ENCODE measurements at regions not wholly inside any gene's neighbourhood (a gene's known extent, or its start where the extent isn't known, plus 50 kb on each side); places are given as distances from the start of the nearest gene placed in this dataset.

DNA sequence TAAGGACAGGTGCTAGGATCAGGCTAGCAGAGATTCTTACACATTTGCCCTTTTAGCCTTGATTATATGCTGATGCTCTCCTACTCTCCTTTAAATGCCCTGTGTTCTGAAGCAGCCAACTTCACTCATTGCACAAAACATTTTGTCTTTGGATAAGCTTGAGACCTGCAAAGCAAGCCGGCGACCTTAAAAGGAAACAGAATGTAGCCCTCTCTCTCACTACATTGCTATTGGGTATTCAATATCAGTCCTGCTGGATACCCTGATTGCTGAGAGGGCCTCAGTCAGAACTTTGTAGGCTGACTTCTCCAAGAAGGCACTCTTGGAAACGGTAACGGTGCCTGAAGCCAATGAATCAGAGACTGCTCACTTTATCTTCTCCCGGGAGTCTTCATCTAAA is 528.9 kb downstream of the DTWD2 start:
- no peak overlapping the region for H3K27ac ChIP-seq (ENCODE audit: low read length)
- no peak overlapping the region for H2AFZ ChIP-seq (ENCODE audit: low read depth, low read length)
- no peak overlapping the region for H3K4me2 ChIP-seq (ENCODE audit: low read length)
- no peaks in the 10 kb centered on the region for H3F3A ChIP-seq (ENCODE audit: insufficient read depth, low read length, poor library complexity, severe bottlenecking)
- TF ChIP-seq POLR2AphosphoS5 (IDR thresholded peaks at IDR 0.05), result no peak
- no peak for TF ChIP-seq SMC3 (conservative IDR thresholded peaks at IDR 0.05; ENCODE audit: poor library complexity)
- TF ChIP-seq TAF1 (IDR thresholded peaks at IDR 0.05; ENCODE audit: low read depth), result no peak
- no peak for TF ChIP-seq RAD21 (conservative IDR thresholded peaks at IDR 0.05)
- TF ChIP-seq CTCF (IDR thresholded peaks at IDR 0.05; ENCODE audit: poor library complexity, severe bottlenecking), result no peak
- TF ChIP-seq MXI1 (conservative IDR thresholded peaks at IDR 0.05; ENCODE audit: poor library complexity, severe bottlenecking), result no peak
- TF ChIP-seq, protein P1, sequence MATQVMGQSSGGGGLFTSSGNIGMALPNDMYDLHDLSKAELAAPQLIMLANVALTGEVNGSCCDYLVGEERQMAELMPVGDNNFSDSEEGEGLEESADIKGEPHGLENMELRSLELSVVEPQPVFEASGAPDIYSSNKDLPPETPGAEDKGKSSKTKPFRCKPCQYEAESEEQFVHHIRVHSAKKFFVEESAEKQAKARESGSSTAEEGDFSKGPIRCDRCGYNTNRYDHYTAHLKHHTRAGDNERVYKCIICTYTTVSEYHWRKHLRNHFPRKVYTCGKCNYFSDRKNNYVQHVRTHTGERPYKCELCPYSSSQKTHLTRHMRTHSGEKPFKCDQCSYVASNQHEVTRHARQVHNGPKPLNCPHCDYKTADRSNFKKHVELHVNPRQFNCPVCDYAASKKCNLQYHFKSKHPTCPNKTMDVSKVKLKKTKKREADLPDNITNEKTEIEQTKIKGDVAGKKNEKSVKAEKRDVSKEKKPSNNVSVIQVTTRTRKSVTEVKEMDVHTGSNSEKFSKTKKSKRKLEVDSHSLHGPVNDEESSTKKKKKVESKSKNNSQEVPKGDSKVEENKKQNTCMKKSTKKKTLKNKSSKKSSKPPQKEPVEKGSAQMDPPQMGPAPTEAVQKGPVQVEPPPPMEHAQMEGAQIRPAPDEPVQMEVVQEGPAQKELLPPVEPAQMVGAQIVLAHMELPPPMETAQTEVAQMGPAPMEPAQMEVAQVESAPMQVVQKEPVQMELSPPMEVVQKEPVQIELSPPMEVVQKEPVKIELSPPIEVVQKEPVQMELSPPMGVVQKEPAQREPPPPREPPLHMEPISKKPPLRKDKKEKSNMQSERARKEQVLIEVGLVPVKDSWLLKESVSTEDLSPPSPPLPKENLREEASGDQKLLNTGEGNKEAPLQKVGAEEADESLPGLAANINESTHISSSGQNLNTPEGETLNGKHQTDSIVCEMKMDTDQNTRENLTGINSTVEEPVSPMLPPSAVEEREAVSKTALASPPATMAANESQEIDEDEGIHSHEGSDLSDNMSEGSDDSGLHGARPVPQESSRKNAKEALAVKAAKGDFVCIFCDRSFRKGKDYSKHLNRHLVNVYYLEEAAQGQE (IDR thresholded peaks at IDR 0.05; ENCODE audit: borderline replicate concordance), result no peak
- no peak for TF ChIP-seq EZH2 (IDR thresholded peaks at IDR 0.05; ENCODE audit: borderline replicate concordance, insufficient read depth, low read length, poor library complexity, severe bottlenecking)
- TF ChIP-seq EP300 (conservative IDR thresholded peaks at IDR 0.05; ENCODE audit: poor library complexity, severe bottlenecking), result no peak
- H3K9me2 ChIP-seq (ENCODE audit: insufficient read depth, low read length), result no peaks in the 10 kb centered on the region
- H3K9me3 ChIP-seq (ENCODE audit: low read length), result no peaks in the 10 kb centered on the region
- H3K9ac ChIP-seq (ENCODE audit: low read length), result no peak overlapping the region
- no peaks in the 10 kb centered on the region for H4K20me1 ChIP-seq (ENCODE audit: insufficient read depth)
- H3K36me3 ChIP-seq (ENCODE audit: insufficient read depth, low read length), result no peaks in the 10 kb centered on the region
- no peaks in the 10 kb centered on the region for H3K79me2 ChIP-seq (replicated peaks; ENCODE audit: insufficient read depth, low read length)
- no peaks in the 10 kb centered on the region for H3K27me3 ChIP-seq (ENCODE audit: insufficient read depth, low read depth, low read length)
- H3K4me3 ChIP-seq (ENCODE audit: low read length), result no peak overlapping the region

DNA sequence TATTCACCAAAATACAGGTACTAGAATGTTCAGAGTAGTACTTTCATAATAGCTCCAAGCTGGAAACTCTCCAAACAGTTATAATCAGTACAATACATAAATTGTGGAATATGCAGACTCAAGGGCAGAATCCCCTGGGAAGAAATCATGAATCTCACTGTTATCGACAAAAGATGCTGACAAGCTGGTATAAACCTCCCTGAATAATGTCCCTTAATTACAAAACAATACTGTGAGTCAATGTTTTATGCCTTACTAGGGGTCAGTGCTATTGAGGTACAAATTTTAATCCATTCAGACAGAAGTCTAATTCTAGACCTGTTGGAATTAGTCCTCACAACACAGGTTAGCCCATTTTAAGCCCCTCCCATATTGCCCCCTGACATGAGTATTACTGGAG is 532.3 kb downstream of the DTWD2 start:
- Histone ChIP-seq H3K9ac (ENCODE audit: low read length) (no peak overlapping the region), H3K9me3 (ENCODE audit: low read length) (no peaks in the 10 kb centered on the region), H3K36me3 (ENCODE audit: insufficient read depth, low read length) (no peaks in the 10 kb centered on the region), H3K9me2 (ENCODE audit: insufficient read depth, low read length) (no peaks in the 10 kb centered on the region), H3K4me2 (ENCODE audit: low read length) (no peak overlapping the region), H3F3A (ENCODE audit: insufficient read depth, low read length, poor library complexity, severe bottlenecking) (no peaks in the 10 kb centered on the region), H3K27me3 (ENCODE audit: insufficient read depth, low read depth, low read length) (peaks cover 6% of the 10 kb centered on the region), H3K79me2 (replicated peaks; ENCODE audit: insufficient read depth, low read length) (no peaks in the 10 kb centered on the region), H2AFZ (ENCODE audit: low read depth, low read length) (no peak overlapping the region), H3K27ac (ENCODE audit: low read length) (no peak overlapping the region), H4K20me1 (ENCODE audit: insufficient read depth) (no peaks in the 10 kb centered on the region), H3K4me3 (ENCODE audit: low read length) (no peak overlapping the region)
- no peak for TF ChIP-seq CTCF (IDR thresholded peaks at IDR 0.05; ENCODE audit: poor library complexity, severe bottlenecking)
- no peak for TF ChIP-seq EZH2 (IDR thresholded peaks at IDR 0.05; ENCODE audit: borderline replicate concordance, insufficient read depth, low read length, poor library complexity, severe bottlenecking)
- TF ChIP-seq POLR2AphosphoS5 (IDR thresholded peaks at IDR 0.05), result no peak
- TF ChIP-seq RAD21 (conservative IDR thresholded peaks at IDR 0.05), result no peak
- no peak for TF ChIP-seq EP300 (conservative IDR thresholded peaks at IDR 0.05; ENCODE audit: poor library complexity, severe bottlenecking)
